ENCODE measurements at regions not wholly inside any gene's neighbourhood (a gene's known extent, or its start where the extent isn't known, plus 50 kb on each side); places are given as distances from the start of the nearest gene placed in this dataset.
"Not testable (repeated sequence)": the region's sequence is repeated elsewhere in the genome, so short reads cannot be mapped to it uniquely, and the experiment has no call there.

GRCh38 chr5:58314356-58315210 is 145.3 kb downstream of the PLK2 start:
- Histone ChIP-seq H3K27me3 (ENCODE audit: insufficient read depth, low read length, poor library complexity, severe bottlenecking) (no peaks in the 10 kb centered on the region), H3K27ac (ENCODE audit: low read depth, low read length) (no peak overlapping the region), H3K4me1 (ENCODE audit: insufficient read depth, low read length) (no peaks in the 10 kb centered on the region), H3K9me3 (ENCODE audit: low read length) (no peaks in the 10 kb centered on the region), H3K4me3 (ENCODE audit: low read length) (no peak overlapping the region), H3K36me3 (ENCODE audit: insufficient read depth, low read length) (no peaks in the 10 kb centered on the region)
- no peaks in the 10 kb centered on the region for H3K36me3 Mint-ChIP-seq
- ChIA-PET POLR2A (no interaction called here), CTCF (no interaction called here)
- peaks cover 0 to 2% (median 0%) of the 10 kb centered on the region in 5 donors for H3K9me3 Mint-ChIP-seq
- no peak for DNase-seq
- no peaks in the 10 kb centered on the region for H3K27me3 Mint-ChIP-seq
- no peak overlapping the region for H3K4me3 Mint-ChIP-seq
- no peaks in the 10 kb centered on the region for H3K4me1 Mint-ChIP-seq
- no peak overlapping the region for H3K27ac Mint-ChIP-seq

- Histone ChIP-seq H3K27ac (ENCODE audit: low read depth, low read length) (no peak overlapping the region), H3K27me3 (ENCODE audit: insufficient read depth, low read length, poor library complexity, severe bottlenecking) (no peaks in the 10 kb centered on the region), H3K4me1 (ENCODE audit: insufficient read depth, low read length) (no peaks in the 10 kb centered on the region), H3K4me3 (ENCODE audit: low read length) (no peak overlapping the region), H3K9me3 (ENCODE audit: low read length) (no peaks in the 10 kb centered on the region), H3K36me3 (ENCODE audit: insufficient read depth, low read length) (no peaks in the 10 kb centered on the region)
- Mint-ChIP-seq H3K27me3 (no peaks in the 10 kb centered on the region), H3K27ac (no peak overlapping the region), H3K9me3 (peaks cover 0 to 2% (median 0%) of the 10 kb centered on the region in 5 donors), H3K4me1 (no peaks in the 10 kb centered on the region), H3K36me3 (no peaks in the 10 kb centered on the region), H3K4me3 (no peak overlapping the region)
- ChIA-PET POLR2A (no interaction called here), CTCF (no interaction called here)
- DNase-seq = no peak
Observed at GRCh38 chr5:58312299-58312698, 147.6 kb downstream of the PLK2 start.

GRCh38 chr5:58311526-58311925 is 148.4 kb downstream of the PLK2 start:
- no peaks in the 10 kb centered on the region for H3K9me3 ChIP-seq (ENCODE audit: low read length)
- H3K4me1 ChIP-seq (ENCODE audit: insufficient read depth, low read length) = no peaks in the 10 kb centered on the region
- no peak overlapping the region for H3K4me3 ChIP-seq (ENCODE audit: low read length)
- ChIA-PET CTCF (no interaction called here), POLR2A (no interaction called here)
- no peaks in the 10 kb centered on the region for H3K27me3 ChIP-seq (ENCODE audit: insufficient read depth, low read length, poor library complexity, severe bottlenecking)
- no peak for DNase-seq
- Mint-ChIP-seq H3K27me3 (no peaks in the 10 kb centered on the region), H3K4me3 (no peak overlapping the region), H3K9me3 (peaks cover 0 to 2% (median 0%) of the 10 kb centered on the region in 5 donors), H3K36me3 (no peaks in the 10 kb centered on the region), H3K4me1 (no peaks in the 10 kb centered on the region), H3K27ac (no peak overlapping the region)
- H3K27ac ChIP-seq (ENCODE audit: low read depth, low read length) = no peak overlapping the region
- H3K36me3 ChIP-seq (ENCODE audit: insufficient read depth, low read length) = no peaks in the 10 kb centered on the region

- H3K36me3 ChIP-seq (ENCODE audit: insufficient read depth, low read length); H3K9me3 Mint-ChIP-seq; DNase-seq; H3K4me3 Mint-ChIP-seq; H3K4me1 Mint-ChIP-seq; H3K4me1 ChIP-seq (ENCODE audit: insufficient read depth, low read length); POLR2A ChIA-PET; CTCF ChIA-PET; H3K9me3 ChIP-seq (ENCODE audit: low read length); H3K4me3 ChIP-seq (ENCODE audit: low read length); H3K27ac ChIP-seq (ENCODE audit: low read depth, low read length); H3K27me3 ChIP-seq (ENCODE audit: insufficient read depth, low read length, poor library complexity, severe bottlenecking); H3K27ac Mint-ChIP-seq; H3K36me3 Mint-ChIP-seq; H3K27me3 Mint-ChIP-seq: not testable (repeated sequence)
Observed at GRCh38 chr5:58308384-58308783, 151.5 kb downstream of the PLK2 start.

GRCh38 chr5:58300346-58300895 is 159.5 kb downstream of the PLK2 start:
- Histone ChIP-seq H3K9me3 (ENCODE audit: low read length) (no peaks in the 10 kb centered on the region), H3K4me3 (ENCODE audit: low read length) (no peak overlapping the region), H3K4me1 (ENCODE audit: insufficient read depth, low read length) (no peaks in the 10 kb centered on the region), H3K36me3 (ENCODE audit: insufficient read depth, low read length) (no peaks in the 10 kb centered on the region), H3K27me3 (ENCODE audit: insufficient read depth, low read length, poor library complexity, severe bottlenecking) (no peaks in the 10 kb centered on the region), H3K27ac (ENCODE audit: low read depth, low read length) (no peak overlapping the region)
- H3K27ac Mint-ChIP-seq = no peak overlapping the region
- H3K4me1 Mint-ChIP-seq = no peaks in the 10 kb centered on the region
- no peak for DNase-seq
- ChIA-PET POLR2A (no interaction called here), CTCF (no interaction called here)
- no peaks in the 10 kb centered on the region for H3K27me3 Mint-ChIP-seq
- H3K4me3 Mint-ChIP-seq = no peak overlapping the region
- peaks cover 0 to 1% (median 0%) of the 10 kb centered on the region in 5 donors for H3K9me3 Mint-ChIP-seq
- no peaks in the 10 kb centered on the region for H3K36me3 Mint-ChIP-seq

GRCh38 chr5:58299256-58299655 is 160.6 kb downstream of the PLK2 start:
- H3K4me1 Mint-ChIP-seq = no peaks in the 10 kb centered on the region
- H3K27me3 Mint-ChIP-seq = no peaks in the 10 kb centered on the region
- POLR2A ChIA-PET = no interaction called here
- H3K9me3 Mint-ChIP-seq = peaks cover 0 to 1% (median 0%) of the 10 kb centered on the region in 5 donors
- H3K36me3 Mint-ChIP-seq = no peaks in the 10 kb centered on the region
- no peak overlapping the region for H3K4me3 Mint-ChIP-seq
- no peak overlapping the region for H3K27ac ChIP-seq (ENCODE audit: low read depth, low read length)
- H3K36me3 ChIP-seq (ENCODE audit: insufficient read depth, low read length) = no peaks in the 10 kb centered on the region
- H3K4me3 ChIP-seq (ENCODE audit: low read length) = no peak overlapping the region
- H3K4me1 ChIP-seq (ENCODE audit: insufficient read depth, low read length) = no peaks in the 10 kb centered on the region
- no peak for DNase-seq
- H3K9me3 ChIP-seq (ENCODE audit: low read length) = no peaks in the 10 kb centered on the region
- H3K27me3 ChIP-seq (ENCODE audit: insufficient read depth, low read length, poor library complexity, severe bottlenecking) = no peaks in the 10 kb centered on the region
- no peak overlapping the region for H3K27ac Mint-ChIP-seq
- CTCF ChIA-PET = no interaction called here

- no peak overlapping the region for H3K4me3 Mint-ChIP-seq
- Histone ChIP-seq H3K36me3 (ENCODE audit: insufficient read depth, low read length) (no peaks in the 10 kb centered on the region), H3K4me1 (ENCODE audit: insufficient read depth, low read length) (no peaks in the 10 kb centered on the region), H3K27ac (ENCODE audit: low read depth, low read length) (no peak overlapping the region), H3K27me3 (ENCODE audit: insufficient read depth, low read length, poor library complexity, severe bottlenecking) (no peaks in the 10 kb centered on the region), H3K9me3 (ENCODE audit: low read length) (no peaks in the 10 kb centered on the region), H3K4me3 (ENCODE audit: low read length) (no peak overlapping the region)
- POLR2A ChIA-PET = no interaction called here
- DNase-seq = no peak
- no peaks in the 10 kb centered on the region for H3K4me1 Mint-ChIP-seq
- H3K36me3 Mint-ChIP-seq = no peaks in the 10 kb centered on the region
- H3K27me3 Mint-ChIP-seq = no peaks in the 10 kb centered on the region
- H3K9me3 Mint-ChIP-seq = no peaks in the 10 kb centered on the region
- CTCF ChIA-PET = no interaction called here
- no peak overlapping the region for H3K27ac Mint-ChIP-seq
Observed at GRCh38 chr5:58294598-58295305, 165.1 kb downstream of the PLK2 start.

GRCh38 chr5:58288275-58288674 is 171.6 kb downstream of the PLK2 start:
- H3K4me3 ChIP-seq (ENCODE audit: low read length); H3K27ac Mint-ChIP-seq; H3K9me3 ChIP-seq (ENCODE audit: low read length); H3K4me1 ChIP-seq (ENCODE audit: insufficient read depth, low read length); H3K36me3 Mint-ChIP-seq; POLR2A ChIA-PET; DNase-seq; CTCF ChIA-PET; H3K27ac ChIP-seq (ENCODE audit: low read depth, low read length); H3K9me3 Mint-ChIP-seq; H3K27me3 Mint-ChIP-seq; H3K36me3 ChIP-seq (ENCODE audit: insufficient read depth, low read length); H3K4me1 Mint-ChIP-seq; H3K27me3 ChIP-seq (ENCODE audit: insufficient read depth, low read length, poor library complexity, severe bottlenecking); H3K4me3 Mint-ChIP-seq: not testable (repeated sequence)

All from CD8-positive, alpha-beta memory T cell (primary cell).